HepG2 (cell line): ENCODE measurements at regions not wholly inside any gene's neighbourhood (a gene's known extent, or its start where the extent isn't known, plus 50 kb on each side); places are given as distances from the start of the nearest gene placed in this dataset.

Experiments used
- MIER3 ChIP-seq: IDR thresholded peaks from 2 replicates; pipeline ENCODE4 v1.6.1; 2016; ENCODE audit warnings: missing compliant biosample characterization, borderline replicate concordance
- ZNF512B ChIP-seq: sonication (generic); formaldehyde crosslinking; IDR thresholded peaks from 2 replicates; pipeline ENCODE4 v1.5.1; 2020; ENCODE audit warnings: missing genetic modification reagents, mild to moderate bottlenecking, borderline replicate concordance
- ZNF546 ChIP-seq: sonication (generic); formaldehyde crosslinking; conservative IDR thresholded peaks from 2 replicates; pipeline ENCODE4 v1.8.1; 2023; ENCODE audit warnings: mild to moderate bottlenecking, missing genetic modification reagents
- TF ChIP-seq, protein P1 (sequence below): sonication (generic); formaldehyde crosslinking; IDR thresholded peaks from 2 replicates; pipeline ENCODE4 v1.9.0; 2021; ENCODE audit warnings: mild to moderate bottlenecking, missing genetic modification reagents

- TF ChIP-seq, protein P1, sequence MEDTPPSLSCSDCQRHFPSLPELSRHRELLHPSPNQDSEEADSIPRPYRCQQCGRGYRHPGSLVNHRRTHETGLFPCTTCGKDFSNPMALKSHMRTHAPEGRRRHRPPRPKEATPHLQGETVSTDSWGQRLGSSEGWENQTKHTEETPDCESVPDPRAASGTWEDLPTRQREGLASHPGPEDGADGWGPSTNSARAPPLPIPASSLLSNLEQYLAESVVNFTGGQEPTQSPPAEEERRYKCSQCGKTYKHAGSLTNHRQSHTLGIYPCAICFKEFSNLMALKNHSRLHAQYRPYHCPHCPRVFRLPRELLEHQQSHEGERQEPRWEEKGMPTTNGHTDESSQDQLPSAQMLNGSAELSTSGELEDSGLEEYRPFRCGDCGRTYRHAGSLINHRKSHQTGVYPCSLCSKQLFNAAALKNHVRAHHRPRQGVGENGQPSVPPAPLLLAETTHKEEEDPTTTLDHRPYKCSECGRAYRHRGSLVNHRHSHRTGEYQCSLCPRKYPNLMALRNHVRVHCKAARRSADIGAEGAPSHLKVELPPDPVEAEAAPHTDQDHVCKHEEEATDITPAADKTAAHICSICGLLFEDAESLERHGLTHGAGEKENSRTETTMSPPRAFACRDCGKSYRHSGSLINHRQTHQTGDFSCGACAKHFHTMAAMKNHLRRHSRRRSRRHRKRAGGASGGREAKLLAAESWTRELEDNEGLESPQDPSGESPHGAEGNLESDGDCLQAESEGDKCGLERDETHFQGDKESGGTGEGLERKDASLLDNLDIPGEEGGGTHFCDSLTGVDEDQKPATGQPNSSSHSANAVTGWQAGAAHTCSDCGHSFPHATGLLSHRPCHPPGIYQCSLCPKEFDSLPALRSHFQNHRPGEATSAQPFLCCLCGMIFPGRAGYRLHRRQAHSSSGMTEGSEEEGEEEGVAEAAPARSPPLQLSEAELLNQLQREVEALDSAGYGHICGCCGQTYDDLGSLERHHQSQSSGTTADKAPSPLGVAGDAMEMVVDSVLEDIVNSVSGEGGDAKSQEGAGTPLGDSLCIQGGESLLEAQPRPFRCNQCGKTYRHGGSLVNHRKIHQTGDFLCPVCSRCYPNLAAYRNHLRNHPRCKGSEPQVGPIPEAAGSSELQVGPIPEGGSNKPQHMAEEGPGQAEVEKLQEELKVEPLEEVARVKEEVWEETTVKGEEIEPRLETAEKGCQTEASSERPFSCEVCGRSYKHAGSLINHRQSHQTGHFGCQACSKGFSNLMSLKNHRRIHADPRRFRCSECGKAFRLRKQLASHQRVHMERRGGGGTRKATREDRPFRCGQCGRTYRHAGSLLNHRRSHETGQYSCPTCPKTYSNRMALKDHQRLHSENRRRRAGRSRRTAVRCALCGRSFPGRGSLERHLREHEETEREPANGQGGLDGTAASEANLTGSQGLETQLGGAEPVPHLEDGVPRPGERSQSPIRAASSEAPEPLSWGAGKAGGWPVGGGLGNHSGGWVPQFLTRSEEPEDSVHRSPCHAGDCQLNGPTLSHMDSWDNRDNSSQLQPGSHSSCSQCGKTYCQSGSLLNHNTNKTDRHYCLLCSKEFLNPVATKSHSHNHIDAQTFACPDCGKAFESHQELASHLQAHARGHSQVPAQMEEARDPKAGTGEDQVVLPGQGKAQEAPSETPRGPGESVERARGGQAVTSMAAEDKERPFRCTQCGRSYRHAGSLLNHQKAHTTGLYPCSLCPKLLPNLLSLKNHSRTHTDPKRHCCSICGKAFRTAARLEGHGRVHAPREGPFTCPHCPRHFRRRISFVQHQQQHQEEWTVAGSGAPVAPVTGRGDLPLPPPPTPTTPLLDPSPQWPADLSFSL (CRISPR knock-in tag) = no peak
- TF ChIP-seq ZNF512B (CRISPR knock-in tag) (no peak), MIER3 (CRISPR knock-in tag) (no peak), ZNF546 (CRISPR knock-in tag) (no peak)
These were observed 173.7 kb upstream of the ATP5MC3 start (continued) for GRCh38 chr2:175355246-175355645.
